ENCODE measurements at regions not wholly inside any gene's neighbourhood (a gene's known extent, or its start where the extent isn't known, plus 50 kb on each side); places are given as distances from the start of the nearest gene placed in this dataset.

- DNase-seq (ENCODE audit: low read depth) = no peak
- no peak for TF ChIP-seq CTCF (IDR thresholded peaks at IDR 0.05; ENCODE audit: control insufficient read depth, extremely low read depth, insufficient read depth)
Observed at GRCh38 chr21:41638201-41638790, 128.6 kb downstream of the RIPK4 start.

GRCh38 chr21:41636636-41637630, 129.0 kb upstream of the TMPRSS2 start:
- DNase-seq (ENCODE audit: low read depth) = no peak
- no peak overlapping the region for H3K4me3 ChIP-seq (ENCODE audit: low read depth, low read length)
- TF ChIP-seq CTCF (IDR thresholded peaks at IDR 0.05; ENCODE audit: control insufficient read depth, extremely low read depth, insufficient read depth) = no peak

More at GRCh38 chr21:41638201-41638790, 128.6 kb downstream of the RIPK4 start:
- H3K4me3 ChIP-seq (ENCODE audit: low read depth, low read length) = no peak overlapping the region

GRCh38 chr21:41635874-41636273, 127.9 kb upstream of the TMPRSS2 start:
- H3K4me3 ChIP-seq (ENCODE audit: low read depth, low read length) = no peak overlapping the region
- no peak for DNase-seq (ENCODE audit: low read depth)
- TF ChIP-seq CTCF (IDR thresholded peaks at IDR 0.05; ENCODE audit: control insufficient read depth, extremely low read depth, insufficient read depth) = no peak

GRCh38 chr21:41634858-41635257, 126.9 kb upstream of the TMPRSS2 start:
- no peak overlapping the region for H3K4me3 ChIP-seq (ENCODE audit: low read depth, low read length)
- no peak for TF ChIP-seq CTCF (IDR thresholded peaks at IDR 0.05; ENCODE audit: control insufficient read depth, extremely low read depth, insufficient read depth)
- DNase-seq (ENCODE audit: low read depth) = no peak

- no peak for DNase-seq (ENCODE audit: low read depth)
- no peak for TF ChIP-seq CTCF (IDR thresholded peaks at IDR 0.05; ENCODE audit: control insufficient read depth, extremely low read depth, insufficient read depth)
- no peak overlapping the region for H3K4me3 ChIP-seq (ENCODE audit: low read depth, low read length)
Observed at GRCh38 chr21:41634211-41634694, 126.3 kb upstream of the TMPRSS2 start.

GRCh38 chr21:41633627-41634026, 125.7 kb upstream of the TMPRSS2 start:
- no peak for DNase-seq (ENCODE audit: low read depth)
- no peak overlapping the region for H3K4me3 ChIP-seq (ENCODE audit: low read depth, low read length)
- TF ChIP-seq CTCF (IDR thresholded peaks at IDR 0.05; ENCODE audit: control insufficient read depth, extremely low read depth, insufficient read depth) = no peak

All from LNCaP clone FGC (cell line).